A549 (cell line): ENCODE measurements at regions not wholly inside any gene's neighbourhood (a gene's known extent, or its start where the extent isn't known, plus 50 kb on each side); places are given as distances from the start of the nearest gene placed in this dataset.
"Not testable (repeated sequence)": the region's sequence is repeated elsewhere in the genome, so short reads cannot be mapped to it uniquely, and the experiment has no call there.

Experiments
- ATAC-seq, 2 experiments: fragments of 200-7000 bp in 1 of 2; fragments of >200 bp in 1 of 2; cut with Nextera tagmentation in 1 of 2; cut with Tn5 transposase in 1 of 2; 3 replicates each; pipeline versions ENCODE4 v1.8.0 to v1.9.1; 2018 to 2020; ENCODE audit warnings: mild to moderate bottlenecking in 1 of 2, moderate library complexity in 1 of 2
- CTCF ChIA-PET: fragments of 300-600 bp; sonication (Branson Sonifier 250); formaldehyde crosslinking; extraction: SDS; loops from one replicate; lab custom pipeline; 2021; ENCODE audit warnings: antibody characterized with exemption, inconsistent platforms; lab: Yijun Ruan, JAX
- POLR2A ChIA-PET: fragments of 350-600 bp; formaldehyde crosslinking; extraction: SDS; loops from one replicate; lab custom pipeline; 2021; ENCODE audit warnings: antibody characterized with exemption, inconsistent platforms; lab: Yijun Ruan, JAX
- DNase-seq, 2 experiments: peaks; one replicate each; pipeline versions ENCODE4 v3.0.0 to v3.0.0-alpha.2; 2011 to 2016; ENCODE audit warnings: low read depth in 1 of 2, low spot score in 1 of 2
- FAIRE-seq: peaks from 2 replicates; lab custom pipeline; 2011; peaks lifted over from hg19 to GRCh38; lab: Jason Lieb, UNC
- H3K27ac ChIP-seq, 2 experiments: fragments of >200 bp; sonication (Bioruptor Twin); formaldehyde crosslinking; 3 replicates each; pipeline ENCODE4 v1.5.1; 2016 to 2017
- H3K4me1 ChIP-seq: fragments of >200 bp; sonication (Bioruptor Twin); formaldehyde crosslinking; 3 replicates; pipeline ENCODE4 v1.6.1; 2016
- H3K4me2 ChIP-seq: fragments of >200 bp; sonication (Bioruptor Twin); formaldehyde crosslinking; 3 replicates; pipeline ENCODE4 v1.6.1; 2016
- H3K4me3 ChIP-seq: fragments of >200 bp; sonication (Bioruptor Twin); formaldehyde crosslinking; 3 replicates; pipeline ENCODE4 v1.5.1; 2016
- H3K9me3 ChIP-seq: fragments of >200 bp; sonication (Bioruptor Twin); formaldehyde crosslinking; 3 replicates; pipeline ENCODE4 v1.6.1; 2016
- ESRRA ChIP-seq: fragments of 150-350 bp; IDR thresholded peaks from 2 replicates; pipeline ENCODE4 v1.6.1; 2014; ENCODE audit warnings: mild to moderate bottlenecking, low read length, borderline replicate concordance
- HEYL ChIP-seq: fragments of 250-450 bp; sonication (Bioruptor Pico); IDR thresholded peaks from 2 replicates; pipeline ENCODE4 v1.8.0; 2021; ENCODE audit warnings: mild to moderate bottlenecking, moderate library complexity
- HOXA7 ChIP-seq: fragments of 250-450 bp; sonication (Bioruptor Pico); IDR thresholded peaks from 2 replicates; pipeline ENCODE4 v1.5.0; 2020; ENCODE audit warnings: mild to moderate bottlenecking, moderate library complexity
- HOXB13 ChIP-seq: fragments of 250-450 bp; sonication (Bioruptor Pico); IDR thresholded peaks from 2 replicates; pipeline ENCODE4 v1.5.0; 2020; ENCODE audit warnings: low read depth, mild to moderate bottlenecking, moderate library complexity
- KDM5A ChIP-seq: fragments of 200-600 bp; sonication (generic); IDR thresholded peaks from 2 replicates; pipeline ENCODE4 v1.6.1; 2016; ENCODE audit warnings: antibody characterized with exemption, mild to moderate bottlenecking
- MAFK ChIP-seq: fragments of 450-650 bp; IDR thresholded peaks from 2 replicates; pipeline ENCODE4 v1.6.1; 2014; ENCODE audit not compliant: partially characterized antibody
- MYC ChIP-seq: IDR thresholded peaks from 2 replicates; pipeline ENCODE4 v1.6.1; 2012; ENCODE audit warnings: mild to moderate bottlenecking, inconsistent platforms, low read length, improper control_type of control experiment, borderline replicate concordance
- NFE2L2 ChIP-seq: fragments of 150-350 bp; conservative IDR thresholded peaks from 2 replicates; pipeline ENCODE4 v1.6.1; 2014; ENCODE audit warnings: low read length
- PHF8 ChIP-seq: fragments of 200-600 bp; sonication (generic); IDR thresholded peaks from 2 replicates; pipeline ENCODE4 v1.6.1; 2016; ENCODE audit warnings: low read depth, mild to moderate bottlenecking, antibody characterized with exemption, moderate library complexity, borderline replicate concordance
- RCOR1 ChIP-seq: fragments of 150-350 bp; IDR thresholded peaks from 2 replicates; pipeline ENCODE4 v1.6.1; 2014; ENCODE audit warnings: antibody characterized with exemption, low read length, low read depth
- SREBF2 ChIP-seq: fragments of 450-650 bp; IDR thresholded peaks from 2 replicates; pipeline ENCODE4 v1.6.1; 2014; ENCODE audit warnings: mild to moderate bottlenecking, moderate library complexity
- ZNF302 ChIP-seq: fragments of 250-450 bp; sonication (Bioruptor Pico); IDR thresholded peaks from 2 replicates; pipeline ENCODE4 v1.9.0; 2021; ENCODE audit warnings: inconsistent platforms, mild to moderate bottlenecking, moderate library complexity
- WGBS: methylation state at CpG from one replicate; pipeline ENCODE4 v1.1.6; 2017; ENCODE audit errors: missing lambda C conversion rate; 5-methylcytosine and 5-hydroxymethylcytosine counted together
- TF ChIP-seq, protein P1 (sequence below): fragments of >200 bp; sonication (Bioruptor Twin); formaldehyde crosslinking; IDR thresholded peaks from 3 replicates; pipeline ENCODE4 v1.5.1; 2016
- TF ChIP-seq, protein P2 (sequence below): fragments of >200 bp; sonication (Bioruptor Twin); formaldehyde crosslinking; IDR thresholded peaks from 3 replicates; pipeline ENCODE4 v1.6.1; 2016
- TF ChIP-seq, protein P3 (sequence below): IDR thresholded peaks from 2 replicates; pipeline ENCODE4 v1.6.1; 2012
- TF ChIP-seq, protein P4 (sequence below): IDR thresholded peaks from 2 replicates; pipeline ENCODE4 v1.6.1; 2012
- TF ChIP-seq, protein P5 (sequence below): fragments of 200-600 bp; sonication (generic); IDR thresholded peaks from 2 replicates; pipeline ENCODE4 v1.6.1; 2016; ENCODE audit warnings: antibody characterized with exemption, mild to moderate bottlenecking, moderate library complexity
- TF ChIP-seq, protein P6 (sequence below): fragments of 450-650 bp; IDR thresholded peaks from 2 replicates; pipeline ENCODE4 v1.6.1; 2014; ENCODE audit warnings: antibody characterized with exemption

DNA sequence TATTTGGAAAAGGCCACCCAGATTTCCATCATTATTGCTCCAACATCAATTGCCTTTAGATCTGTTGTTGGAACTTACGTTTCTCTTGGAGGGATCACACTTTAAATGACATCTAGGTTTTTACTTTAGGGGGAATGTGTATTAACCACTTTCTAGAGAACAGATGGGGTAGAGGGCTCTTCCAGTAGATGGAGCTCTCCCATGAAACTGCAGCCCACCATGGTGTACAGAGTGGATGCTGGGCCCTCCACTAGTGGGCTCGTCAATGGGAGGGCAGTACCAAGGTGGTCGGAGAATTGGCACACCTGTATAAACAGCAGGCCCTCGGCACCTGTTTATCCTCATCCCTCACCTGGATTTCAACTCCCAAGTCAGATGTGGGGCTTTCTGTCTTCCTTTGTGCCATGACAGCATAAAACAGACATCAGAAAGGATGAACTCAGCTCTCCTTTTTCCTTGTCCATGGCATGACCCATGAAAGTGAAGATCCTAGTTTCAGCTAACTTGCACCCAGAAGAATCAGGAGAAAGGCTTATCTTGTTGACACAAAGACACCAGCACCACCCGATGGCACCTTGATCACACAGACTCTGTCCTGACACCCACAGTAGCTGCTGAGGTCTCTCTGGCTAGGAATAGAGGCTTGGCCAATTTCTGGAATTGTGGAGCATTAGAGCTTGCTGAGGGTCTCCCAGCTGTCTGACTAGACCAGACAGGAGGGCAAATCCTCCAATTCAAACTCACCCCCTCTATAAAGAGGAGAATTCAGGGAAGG is 150.5 kb downstream of the CYP26A1 start:
- DNase-seq = peak in 1 of 2 experiments; percentile 18
- TF ChIP-seq HEYL (CRISPR knock-in tag) = no peak
- TF ChIP-seq, protein P1, sequence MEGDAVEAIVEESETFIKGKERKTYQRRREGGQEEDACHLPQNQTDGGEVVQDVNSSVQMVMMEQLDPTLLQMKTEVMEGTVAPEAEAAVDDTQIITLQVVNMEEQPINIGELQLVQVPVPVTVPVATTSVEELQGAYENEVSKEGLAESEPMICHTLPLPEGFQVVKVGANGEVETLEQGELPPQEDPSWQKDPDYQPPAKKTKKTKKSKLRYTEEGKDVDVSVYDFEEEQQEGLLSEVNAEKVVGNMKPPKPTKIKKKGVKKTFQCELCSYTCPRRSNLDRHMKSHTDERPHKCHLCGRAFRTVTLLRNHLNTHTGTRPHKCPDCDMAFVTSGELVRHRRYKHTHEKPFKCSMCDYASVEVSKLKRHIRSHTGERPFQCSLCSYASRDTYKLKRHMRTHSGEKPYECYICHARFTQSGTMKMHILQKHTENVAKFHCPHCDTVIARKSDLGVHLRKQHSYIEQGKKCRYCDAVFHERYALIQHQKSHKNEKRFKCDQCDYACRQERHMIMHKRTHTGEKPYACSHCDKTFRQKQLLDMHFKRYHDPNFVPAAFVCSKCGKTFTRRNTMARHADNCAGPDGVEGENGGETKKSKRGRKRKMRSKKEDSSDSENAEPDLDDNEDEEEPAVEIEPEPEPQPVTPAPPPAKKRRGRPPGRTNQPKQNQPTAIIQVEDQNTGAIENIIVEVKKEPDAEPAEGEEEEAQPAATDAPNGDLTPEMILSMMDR = peak; percentile 9; the same call in 2 of the 3 replicates
- 60% methylated on average over 5 of the region's 5 CpGs for WGBS
- H3K9me3 ChIP-seq = no peaks in the 10 kb centered on the region
- POLR2A ChIA-PET = no interaction called here
- CTCF ChIA-PET = interaction anchor here (1.5 to 2.5 kb wide), 2 partner anchors 11 to 144 kb away, joined by 5 to 7 read pairs; no protein-coding TSS in a partner anchor
- no peak overlapping the region for H3K4me2 ChIP-seq
- FAIRE-seq = no peak
- H3K4me3 ChIP-seq = no peak overlapping the region
- no peak overlapping the region for H3K27ac ChIP-seq
- peak; percentile 43 to 67; a peak in 3 of 6 replicates for ATAC-seq
- no peaks in the 10 kb centered on the region for H3K4me1 ChIP-seq

DNA sequence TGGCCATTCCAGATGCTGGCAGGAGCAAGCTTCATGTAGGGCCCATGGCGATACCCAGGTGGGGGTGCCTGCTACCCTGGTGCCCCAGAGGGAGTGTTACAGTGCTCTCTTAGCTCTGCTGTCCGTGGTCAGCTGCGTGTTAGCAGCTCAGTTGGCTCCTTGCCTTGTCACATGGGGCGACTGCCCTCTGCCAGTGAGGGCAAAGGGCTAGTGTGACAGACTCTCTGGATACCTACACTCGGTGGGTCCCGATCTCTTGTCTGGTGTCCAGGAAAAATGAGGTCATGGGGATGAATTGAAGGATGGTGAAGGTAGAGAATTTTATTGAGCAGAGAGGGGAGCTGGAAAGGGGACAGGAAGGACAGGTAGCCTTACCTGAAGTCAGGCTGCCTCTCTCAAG is 152.2 kb downstream of the CYP26A1 start:
- ChIA-PET POLR2A (no interaction called here), CTCF (interaction anchor here (0.6 kb wide), 2 partner anchors 107 to 956 kb away, joined by 3 to 4 read pairs; no protein-coding TSS in a partner anchor)
- Histone ChIP-seq H3K27ac (no peak overlapping the region), H3K4me3 (no peak overlapping the region), H3K9me3 (no peaks in the 10 kb centered on the region), H3K4me1 (no peaks in the 10 kb centered on the region), H3K4me2 (no peak overlapping the region)
- TF ChIP-seq, protein P2, sequence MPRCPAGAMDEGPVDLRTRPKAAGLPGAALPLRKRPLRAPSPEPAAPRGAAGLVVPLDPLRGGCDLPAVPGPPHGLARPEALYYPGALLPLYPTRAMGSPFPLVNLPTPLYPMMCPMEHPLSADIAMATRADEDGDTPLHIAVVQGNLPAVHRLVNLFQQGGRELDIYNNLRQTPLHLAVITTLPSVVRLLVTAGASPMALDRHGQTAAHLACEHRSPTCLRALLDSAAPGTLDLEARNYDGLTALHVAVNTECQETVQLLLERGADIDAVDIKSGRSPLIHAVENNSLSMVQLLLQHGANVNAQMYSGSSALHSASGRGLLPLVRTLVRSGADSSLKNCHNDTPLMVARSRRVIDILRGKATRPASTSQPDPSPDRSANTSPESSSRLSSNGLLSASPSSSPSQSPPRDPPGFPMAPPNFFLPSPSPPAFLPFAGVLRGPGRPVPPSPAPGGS = no peak
- TF ChIP-seq HEYL (CRISPR knock-in tag) (no peak), ESRRA (no peak)
- ATAC-seq (peak in 1 of 2 experiments; percentile 23; a peak in 2 of 6 replicates), FAIRE-seq (no peak), DNase-seq (no peak)
- 44% methylated on average over 3 of the region's 6 CpGs for WGBS

DNA sequence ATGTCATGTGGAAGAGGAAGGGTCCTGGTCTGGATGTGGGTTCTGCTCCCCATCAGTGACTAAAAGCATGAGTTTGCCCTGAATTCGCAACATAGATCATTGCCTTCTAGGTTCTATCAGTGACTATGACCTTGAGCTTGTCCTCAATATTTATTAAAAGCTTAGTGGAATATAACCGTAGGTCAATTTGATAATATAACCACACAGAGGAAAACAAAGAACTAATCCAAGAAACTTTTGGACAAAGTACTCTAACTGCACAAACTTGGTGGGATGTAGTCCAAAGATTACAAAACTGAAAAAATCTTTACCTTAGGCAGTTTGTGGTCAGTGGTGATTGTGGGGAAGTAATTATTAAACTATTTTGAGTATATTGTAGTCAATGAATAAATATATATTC is 152.9 kb downstream of the CYP26A1 start:
- FAIRE-seq = no peak
- no peak for TF ChIP-seq KDM5A
- TF ChIP-seq RCOR1 = no peak
- no peak for TF ChIP-seq MAFK
- TF ChIP-seq, protein P3, sequence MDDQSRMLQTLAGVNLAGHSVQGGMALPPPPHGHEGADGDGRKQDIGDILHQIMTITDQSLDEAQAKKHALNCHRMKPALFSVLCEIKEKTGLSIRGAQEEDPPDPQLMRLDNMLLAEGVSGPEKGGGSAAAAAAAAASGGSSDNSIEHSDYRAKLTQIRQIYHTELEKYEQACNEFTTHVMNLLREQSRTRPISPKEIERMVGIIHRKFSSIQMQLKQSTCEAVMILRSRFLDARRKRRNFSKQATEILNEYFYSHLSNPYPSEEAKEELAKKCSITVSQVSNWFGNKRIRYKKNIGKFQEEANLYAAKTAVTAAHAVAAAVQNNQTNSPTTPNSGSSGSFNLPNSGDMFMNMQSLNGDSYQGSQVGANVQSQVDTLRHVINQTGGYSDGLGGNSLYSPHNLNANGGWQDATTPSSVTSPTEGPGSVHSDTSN = no peak
- TF ChIP-seq MYC = no peak
- TF ChIP-seq SREBF2 = no peak
- TF ChIP-seq, protein P4, sequence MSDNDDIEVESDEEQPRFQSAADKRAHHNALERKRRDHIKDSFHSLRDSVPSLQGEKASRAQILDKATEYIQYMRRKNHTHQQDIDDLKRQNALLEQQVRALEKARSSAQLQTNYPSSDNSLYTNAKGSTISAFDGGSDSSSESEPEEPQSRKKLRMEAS = no peak
- no peak for TF ChIP-seq ZNF302 (CRISPR knock-in tag)
- TF ChIP-seq HOXB13 = no peak
- TF ChIP-seq HOXA7 (CRISPR knock-in tag) = no peak
- TF ChIP-seq, protein P5, sequence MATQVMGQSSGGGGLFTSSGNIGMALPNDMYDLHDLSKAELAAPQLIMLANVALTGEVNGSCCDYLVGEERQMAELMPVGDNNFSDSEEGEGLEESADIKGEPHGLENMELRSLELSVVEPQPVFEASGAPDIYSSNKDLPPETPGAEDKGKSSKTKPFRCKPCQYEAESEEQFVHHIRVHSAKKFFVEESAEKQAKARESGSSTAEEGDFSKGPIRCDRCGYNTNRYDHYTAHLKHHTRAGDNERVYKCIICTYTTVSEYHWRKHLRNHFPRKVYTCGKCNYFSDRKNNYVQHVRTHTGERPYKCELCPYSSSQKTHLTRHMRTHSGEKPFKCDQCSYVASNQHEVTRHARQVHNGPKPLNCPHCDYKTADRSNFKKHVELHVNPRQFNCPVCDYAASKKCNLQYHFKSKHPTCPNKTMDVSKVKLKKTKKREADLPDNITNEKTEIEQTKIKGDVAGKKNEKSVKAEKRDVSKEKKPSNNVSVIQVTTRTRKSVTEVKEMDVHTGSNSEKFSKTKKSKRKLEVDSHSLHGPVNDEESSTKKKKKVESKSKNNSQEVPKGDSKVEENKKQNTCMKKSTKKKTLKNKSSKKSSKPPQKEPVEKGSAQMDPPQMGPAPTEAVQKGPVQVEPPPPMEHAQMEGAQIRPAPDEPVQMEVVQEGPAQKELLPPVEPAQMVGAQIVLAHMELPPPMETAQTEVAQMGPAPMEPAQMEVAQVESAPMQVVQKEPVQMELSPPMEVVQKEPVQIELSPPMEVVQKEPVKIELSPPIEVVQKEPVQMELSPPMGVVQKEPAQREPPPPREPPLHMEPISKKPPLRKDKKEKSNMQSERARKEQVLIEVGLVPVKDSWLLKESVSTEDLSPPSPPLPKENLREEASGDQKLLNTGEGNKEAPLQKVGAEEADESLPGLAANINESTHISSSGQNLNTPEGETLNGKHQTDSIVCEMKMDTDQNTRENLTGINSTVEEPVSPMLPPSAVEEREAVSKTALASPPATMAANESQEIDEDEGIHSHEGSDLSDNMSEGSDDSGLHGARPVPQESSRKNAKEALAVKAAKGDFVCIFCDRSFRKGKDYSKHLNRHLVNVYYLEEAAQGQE = no peak
- TF ChIP-seq PHF8 = no peak
- TF ChIP-seq NFE2L2 = no peak
- TF ChIP-seq, protein P6, sequence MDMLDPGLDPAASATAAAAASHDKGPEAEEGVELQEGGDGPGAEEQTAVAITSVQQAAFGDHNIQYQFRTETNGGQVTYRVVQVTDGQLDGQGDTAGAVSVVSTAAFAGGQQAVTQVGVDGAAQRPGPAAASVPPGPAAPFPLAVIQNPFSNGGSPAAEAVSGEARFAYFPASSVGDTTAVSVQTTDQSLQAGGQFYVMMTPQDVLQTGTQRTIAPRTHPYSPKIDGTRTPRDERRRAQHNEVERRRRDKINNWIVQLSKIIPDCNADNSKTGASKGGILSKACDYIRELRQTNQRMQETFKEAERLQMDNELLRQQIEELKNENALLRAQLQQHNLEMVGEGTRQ = no peak
- Histone ChIP-seq H3K4me1 (no peaks in the 10 kb centered on the region), H3K4me2 (no peak overlapping the region), H3K4me3 (no peak overlapping the region), H3K27ac (no peak overlapping the region), H3K9me3 (no peaks in the 10 kb centered on the region)
- POLR2A ChIA-PET = no interaction called here
- CTCF ChIA-PET = interaction anchor here (0.8 kb wide), 1 partner anchor 82 kb away, joined by 3 read pairs; no protein-coding TSS in a partner anchor
- 79% methylated on average over 2 of the region's 2 CpGs for WGBS
- ATAC-seq = no peak
- DNase-seq = no peak

DNA sequence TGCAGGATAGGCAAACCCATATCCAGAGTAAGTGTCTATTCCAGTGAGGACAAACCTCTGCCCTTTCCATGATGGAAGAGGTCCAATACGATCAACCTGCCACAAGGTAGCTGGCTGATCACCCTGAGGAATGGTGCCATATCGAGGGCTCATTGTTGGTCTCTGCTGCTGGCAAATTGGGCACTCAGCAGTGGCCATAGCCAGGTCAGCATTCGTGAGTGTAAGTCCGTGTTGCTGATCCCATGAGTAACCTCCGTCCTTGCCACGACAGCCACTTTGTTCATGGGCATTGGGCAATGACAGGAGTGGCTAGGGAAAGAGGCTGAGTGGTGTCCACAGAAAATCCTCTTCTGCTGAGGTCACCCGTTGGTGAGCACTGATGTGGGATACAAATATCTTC is 156.9 kb downstream of the CYP26A1 start:
- FAIRE-seq, DNase-seq, H3K4me1 ChIP-seq, H3K4me2 ChIP-seq, H3K9me3 ChIP-seq, POLR2A ChIA-PET, H3K4me3 ChIP-seq, ATAC-seq, CTCF ChIA-PET, H3K27ac ChIP-seq: not testable (repeated sequence)
- WGBS = 47% methylated on average over 6 of the region's 7 CpGs
